Epithelial cell of prostate (primary cell): ENCODE measurements at regions not wholly inside any gene's neighbourhood (a gene's known extent, or its start where the extent isn't known, plus 50 kb on each side); places are given as distances from the start of the nearest gene placed in this dataset.

Experiments
- DNase-seq: peaks from one replicate; pipeline ENCODE4 v3.0.0-alpha.2; 2011; ENCODE audit warnings: low read depth, low spot score
- H3K27ac ChIP-seq: fragments of 450-650 bp; 2 replicates; pipeline ENCODE4 v1.5.1; 2017; ENCODE audit warnings: mild to moderate bottlenecking

- no peak overlapping the region for H3K27ac ChIP-seq
- no peak for DNase-seq
These were observed 517.7 kb upstream of the PSMD7 start for GRCh38 chr16:73778887-73779286.

GRCh38 chr16:73775841-73776388, 520.7 kb upstream of the PSMD7 start:
- H3K27ac ChIP-seq = no peak overlapping the region
- no peak for DNase-seq

- H3K27ac ChIP-seq = no peak overlapping the region
- no peak for DNase-seq
These were observed 525.2 kb upstream of the PSMD7 start for GRCh38 chr16:73771196-73772064.

- no peak for DNase-seq
These were observed 527.8 kb upstream of the PSMD7 start for GRCh38 chr16:73768786-73769203.

GRCh38 chr16:73764321-73764720, 532.3 kb upstream of the PSMD7 start:
- H3K27ac ChIP-seq = no peak overlapping the region
- no peak for DNase-seq

More at GRCh38 chr16:73768786-73769203, 527.8 kb upstream of the PSMD7 start:
- no peak overlapping the region for H3K27ac ChIP-seq

GRCh38 chr16:73756289-73757178, 540.1 kb upstream of the PSMD7 start:
- no peak overlapping the region for H3K27ac ChIP-seq
- DNase-seq = no peak

- DNase-seq = no peak
- no peak overlapping the region for H3K27ac ChIP-seq
These were observed 542.7 kb upstream of the PSMD7 start for GRCh38 chr16:73753931-73754330.

GRCh38 chr16:73750639-73751038, 546.0 kb upstream of the PSMD7 start:
- no peak overlapping the region for H3K27ac ChIP-seq
- DNase-seq = no peak

GRCh38 chr16:73747328-73747727, 549.3 kb upstream of the PSMD7 start:
- no peak overlapping the region for H3K27ac ChIP-seq
- DNase-seq = no peak

- no peak overlapping the region for H3K27ac ChIP-seq
- DNase-seq = no peak
These were observed 550.1 kb upstream of the PSMD7 start for GRCh38 chr16:73746554-73746953.

GRCh38 chr16:73743665-73744496, 552.7 kb upstream of the PSMD7 start:
- no peak overlapping the region for H3K27ac ChIP-seq
- no peak for DNase-seq

- H3K27ac ChIP-seq = peak overlapping the region; percentile 39
These were observed 557.4 kb upstream of the PSMD7 start for GRCh38 chr16:73739049-73739769.

GRCh38 chr16:73738266-73738665, 558.3 kb upstream of the PSMD7 start:
- DNase-seq = no peak
- no peak overlapping the region for H3K27ac ChIP-seq

More at GRCh38 chr16:73739049-73739769, 557.4 kb upstream of the PSMD7 start:
- peak; percentile 27 for DNase-seq

- H3K27ac ChIP-seq = no peak overlapping the region
- DNase-seq = no peak
These were observed 559.0 kb upstream of the PSMD7 start for GRCh38 chr16:73737637-73738036.

- no peak for DNase-seq
- H3K27ac ChIP-seq = no peak overlapping the region
These were observed 560.7 kb upstream of the PSMD7 start for GRCh38 chr16:73735954-73736353.

GRCh38 chr16:73735018-73735417, 561.6 kb upstream of the PSMD7 start:
- peak overlapping the region; percentile 65 for H3K27ac ChIP-seq
- peak; percentile 89 for DNase-seq

- no peak for DNase-seq
These were observed 563.9 kb upstream of the PSMD7 start for GRCh38 chr16:73732681-73733080.

GRCh38 chr16:73732143-73732542, 564.5 kb upstream of the PSMD7 start:
- DNase-seq = no peak
- H3K27ac ChIP-seq = no peak overlapping the region

More at GRCh38 chr16:73732681-73733080, 563.9 kb upstream of the PSMD7 start:
- H3K27ac ChIP-seq = no peak overlapping the region

GRCh38 chr16:73730481-73731090, 566.0 kb upstream of the PSMD7 start:
- no peak overlapping the region for H3K27ac ChIP-seq
- no peak for DNase-seq
